Body of pancreas (tissue), 4 donors: ENCODE measurements at regions not wholly inside any gene's neighbourhood (a gene's known extent, or its start where the extent isn't known, plus 50 kb on each side); places are given as distances from the start of the nearest gene placed in this dataset.

Experiments used
- ATAC-seq: fragments of 150-250 bp; one replicate; pipeline ENCODE4 v1.9.1; 2016
- DNase-seq, 4 donors: peaks; one replicate each; pipeline ENCODE4 v3.0.0-alpha.2; 2019
- H3K27ac ChIP-seq, 4 donors: fragments of 200-600 bp; sonication (generic); 1 replicate in 3 of 4; 2 replicates in 1 of 4; pipeline versions ENCODE4 v1.5.1 to v1.6.1; 2016 to 2019; ENCODE audit warnings: mild to moderate bottlenecking in 1 of 4, mixed read lengths in 1 of 4, moderate library complexity in 1 of 4
- H3K27me3 ChIP-seq, 2 donors: fragments of 200-600 bp; sonication (generic); one replicate each; pipeline ENCODE4 v1.6.0; 2016; ENCODE audit warnings: mild to moderate bottlenecking in 1 of 2
- H3K36me3 ChIP-seq, 2 donors: fragments of 200-600 bp; sonication (generic); replicated peaks in 1 of 2; 2 replicates each; pipeline ENCODE4 v1.5.1; 2016; ENCODE audit warnings: low read depth in 2 of 2; ENCODE audit not compliant: insufficient read depth in 1 of 2
- H3K4me1 ChIP-seq: fragments of 200-600 bp; sonication (generic); one replicate; pipeline ENCODE4 v1.6.0; 2016
- H3K4me3 ChIP-seq, 2 donors: fragments of 200-600 bp; sonication (generic); 1 replicate in 1 of 2; 2 replicates in 1 of 2; pipeline ENCODE4 v1.5.1; 2016 to 2019
- H3K9me3 ChIP-seq, 3 donors: fragments of 200-600 bp; sonication (generic); 1 replicate in 2 of 3; 2 replicates in 1 of 3; pipeline ENCODE4 v1.5.1; 2016
- CTCF ChIP-seq, 7 experiments: fragments of 450-650 bp in 4 of 7; fragments of 200-600 bp in 3 of 7; sonication (generic) in 3 of 7; IDR thresholded peaks; one replicate each; pipeline ENCODE4 v1.5.1; 2016 to 2019; ENCODE audit warnings: antibody characterized with exemption in 7 of 7
- POLR2A ChIP-seq, 3 donors: fragments of 450-650 bp; IDR thresholded peaks; one replicate each; pipeline ENCODE4 v1.6.1; 2016; ENCODE audit warnings: antibody characterized with exemption in 3 of 3, mild to moderate bottlenecking in 2 of 3
- WGBS, 2 donors: methylation state at CpG; one replicate each; pipeline ENCODE4 v1.1.5; 2017; 5-methylcytosine and 5-hydroxymethylcytosine counted together
- intact Hi-C: fragments of 100-400 bp; cut with DNase I; formaldehyde crosslinking; loops from one replicate; pipeline ENCODE4 v1.15.1; 2023

GRCh38 chr15:31457161-31457560, 130.5 kb downstream of the KLF13 start:
- 82 to 84% methylated on average over 5 of the region's 5 CpGs for WGBS, 2 donors
- intact Hi-C loops, result no loop called here
- no peak overlapping the region for H3K27ac ChIP-seq

GRCh38 chr15:31457631-31458526, 131.2 kb downstream of the KLF13 start:
- Histone ChIP-seq H3K27me3 (no peaks in the 10 kb centered on the region), H3K4me1 (no peaks in the 10 kb centered on the region), H3K9me3 (no peaks in the 10 kb centered on the region), H3K27ac (no peak overlapping the region), H3K36me3 (no peaks in the 10 kb centered on the region), H3K4me3 (no peak overlapping the region)
- ATAC-seq (peak; percentile 50), DNase-seq (no peak)
- 55 to 67% methylated on average over 8 to 11 of the region's 11 CpGs for WGBS, 2 donors
- intact Hi-C loops, result no loop called here
- TF ChIP-seq CTCF (IDR thresholded peaks at IDR 0.05) (no peak), POLR2A (IDR thresholded peaks at IDR 0.05) (no peak)

More at GRCh38 chr15:31457161-31457560, 130.5 kb downstream of the KLF13 start:
- Histone ChIP-seq H3K27me3 (no peaks in the 10 kb centered on the region), H3K4me1 (no peaks in the 10 kb centered on the region), H3K9me3 (no peaks in the 10 kb centered on the region), H3K4me3 (no peak overlapping the region), H3K36me3 (no peaks in the 10 kb centered on the region)
- TF ChIP-seq CTCF (IDR thresholded peaks at IDR 0.05), result no peak
- no peak for TF ChIP-seq POLR2A (IDR thresholded peaks at IDR 0.05)
- no peak for DNase-seq
- no peak for ATAC-seq

- Histone ChIP-seq H3K36me3 (no peaks in the 10 kb centered on the region), H3K9me3 (no peaks in the 10 kb centered on the region), H3K27ac (no peak overlapping the region), H3K27me3 (no peaks in the 10 kb centered on the region), H3K4me1 (no peaks in the 10 kb centered on the region), H3K4me3 (no peak overlapping the region)
- intact Hi-C loops, result no loop called here
- 55 to 72% methylated on average over 9 of the region's 9 CpGs for WGBS, 2 donors
- ATAC-seq, result no peak
- no peak for DNase-seq
- no peak for TF ChIP-seq CTCF (IDR thresholded peaks at IDR 0.05)
- no peak for TF ChIP-seq POLR2A (IDR thresholded peaks at IDR 0.05)
These were observed 132.2 kb downstream of the KLF13 start for GRCh38 chr15:31458596-31459399.

- no peaks in the 10 kb centered on the region for H3K9me3 ChIP-seq
- no peaks in the 10 kb centered on the region for H3K4me1 ChIP-seq
- 91 to 96% methylated on average over 1 of the region's 1 CpG for WGBS, 2 donors
- no peaks in the 10 kb centered on the region for H3K27me3 ChIP-seq
- no peak overlapping the region for H3K4me3 ChIP-seq
- TF ChIP-seq POLR2A (IDR thresholded peaks at IDR 0.05) (no peak), CTCF (IDR thresholded peaks at IDR 0.05) (no peak)
- DNase-seq (no peak), ATAC-seq (no peak)
- no peaks in the 10 kb centered on the region for H3K36me3 ChIP-seq
- no peak overlapping the region for H3K27ac ChIP-seq
- intact Hi-C loops, result no loop called here
These were observed 132.7 kb downstream of the KLF13 start for GRCh38 chr15:31459400-31459748.
